Body of pancreas (tissue), 4 donors: ENCODE measurements at regions not wholly inside any gene's neighbourhood (a gene's known extent, or its start where the extent isn't known, plus 50 kb on each side); places are given as distances from the start of the nearest gene placed in this dataset.

Experiments
- CTCF ChIP-seq, 7 experiments: fragments of 450-650 bp in 4 of 7; fragments of 200-600 bp in 3 of 7; sonication (generic) in 3 of 7; IDR thresholded peaks; one replicate each; pipeline ENCODE4 v1.5.1; 2016 to 2019; ENCODE audit warnings: antibody characterized with exemption in 7 of 7
- POLR2A ChIP-seq, 3 donors: fragments of 450-650 bp; IDR thresholded peaks; one replicate each; pipeline ENCODE4 v1.6.1; 2016; ENCODE audit warnings: antibody characterized with exemption in 3 of 3, mild to moderate bottlenecking in 2 of 3

GRCh38 chr12:127125607-127126259 is 1141.2 kb upstream of the TMEM132C start:
- no peak for TF ChIP-seq POLR2A (IDR thresholded peaks at IDR 0.05)
- no peak for TF ChIP-seq CTCF (IDR thresholded peaks at IDR 0.05)
